ENCODE measurements at regions not wholly inside any gene's neighbourhood (a gene's known extent, or its start where the extent isn't known, plus 50 kb on each side); places are given as distances from the start of the nearest gene placed in this dataset.
"Not testable (repeated sequence)": the region's sequence is repeated elsewhere in the genome, so short reads cannot be mapped to it uniquely, and the experiment has no call there.

DNA sequence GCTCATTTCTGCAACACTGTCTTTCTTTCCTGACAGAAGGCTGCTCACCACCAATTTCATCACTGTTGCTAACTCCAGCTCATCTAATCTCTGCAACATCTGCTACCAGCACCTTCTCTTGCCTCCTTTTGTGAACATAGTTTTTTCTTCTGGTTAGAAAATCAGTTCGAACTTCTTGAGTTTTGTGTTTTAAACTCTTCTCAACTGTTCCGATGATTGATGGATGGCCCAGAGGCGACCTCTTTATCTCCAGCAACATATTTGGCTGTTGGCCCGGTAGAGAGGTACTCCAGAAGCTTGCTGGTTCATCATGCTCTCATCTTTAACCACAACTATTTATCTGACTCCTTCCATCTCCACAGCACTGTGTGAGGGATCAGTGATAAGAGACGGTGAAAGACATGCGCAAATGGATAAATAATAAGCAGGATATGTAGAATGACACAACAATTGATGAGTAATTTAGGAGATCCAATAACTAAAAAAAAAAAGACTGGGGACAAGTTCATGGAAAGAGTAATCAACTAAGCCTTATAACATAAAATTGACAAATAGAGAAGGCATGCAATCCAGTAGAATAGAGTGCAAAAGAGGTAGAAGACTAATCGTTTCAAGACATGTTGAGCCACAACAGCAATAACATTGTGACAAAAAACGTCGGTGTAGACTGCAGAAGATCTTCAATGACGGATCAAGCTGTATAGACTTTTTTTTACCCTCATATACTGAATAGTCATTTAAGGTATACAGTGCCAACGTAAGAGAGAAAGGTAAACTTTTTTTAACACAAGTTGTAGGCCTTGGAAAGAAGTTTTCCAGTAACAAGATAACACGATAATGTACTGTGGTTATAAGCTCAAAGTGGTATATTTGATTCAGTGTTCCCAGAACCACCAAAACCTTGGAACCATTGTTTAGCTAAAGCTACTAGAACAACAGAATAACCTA lies 152.2 kb downstream of the CRPPA start:
- DNase-seq (ENCODE audit: extremely low spot score, insufficient read length, low read depth), result no peak
- no peak for FAIRE-seq

DNA sequence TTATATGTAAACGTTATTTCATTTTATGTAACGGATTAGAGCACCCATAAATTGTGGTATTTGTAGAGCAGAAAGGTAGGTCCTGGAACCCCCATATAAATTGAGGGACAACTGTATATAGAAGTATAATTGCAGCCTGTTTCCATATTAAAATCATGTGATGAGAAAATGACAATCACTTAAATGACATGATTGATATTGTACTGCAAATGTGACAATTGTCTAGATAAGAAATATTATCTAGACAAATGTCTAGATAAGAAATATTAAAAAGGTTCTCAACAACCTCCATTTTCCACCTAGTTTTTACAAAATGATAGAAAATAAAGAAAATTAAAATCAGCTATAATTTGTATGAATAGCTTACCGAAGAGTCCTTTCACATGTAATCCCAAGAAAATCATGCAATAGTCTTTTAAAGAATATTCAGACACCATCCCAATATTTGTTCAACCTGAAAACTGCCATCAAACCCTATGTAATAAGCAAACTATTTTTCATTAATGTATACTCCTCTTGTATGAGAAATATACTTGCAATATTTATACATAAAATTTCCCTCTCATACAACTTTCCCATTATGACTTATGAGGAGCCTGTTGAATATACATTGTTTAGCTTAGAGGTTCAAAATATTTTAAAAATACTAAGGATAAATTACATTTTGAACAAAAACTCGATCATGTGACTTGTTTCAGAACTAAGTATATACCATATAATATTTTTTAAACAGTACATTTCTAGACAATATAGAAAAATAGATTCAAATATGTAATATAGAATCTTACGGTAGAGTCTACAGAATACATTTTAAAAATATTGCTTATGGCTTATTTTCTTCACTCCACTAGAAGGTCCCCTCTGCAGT lies 153.2 kb downstream of the CRPPA start:
- FAIRE-seq (no peak), DNase-seq (ENCODE audit: extremely low spot score, insufficient read length, low read depth) (no peak)

DNA sequence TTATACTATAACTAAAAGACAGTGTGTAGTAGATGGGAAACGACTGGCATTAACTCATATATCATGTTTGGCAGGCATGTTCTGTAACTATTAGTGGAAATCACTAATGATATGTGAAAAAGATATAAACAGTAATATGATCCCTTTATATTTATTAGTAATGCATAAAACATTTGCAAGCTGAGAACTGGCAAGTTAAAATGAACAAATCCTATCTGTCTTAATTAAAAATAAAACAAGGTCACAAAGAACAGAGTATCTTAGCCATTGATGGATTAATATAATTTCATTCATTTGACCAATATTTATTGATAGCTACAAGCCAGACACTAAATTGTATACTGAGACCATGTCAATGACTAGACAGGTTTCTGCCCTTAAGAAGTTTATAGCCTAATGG lies 154.5 kb downstream of the CRPPA start:
- no peak for DNase-seq (ENCODE audit: extremely low spot score, insufficient read length, low read depth)
- no peak for FAIRE-seq

DNA sequence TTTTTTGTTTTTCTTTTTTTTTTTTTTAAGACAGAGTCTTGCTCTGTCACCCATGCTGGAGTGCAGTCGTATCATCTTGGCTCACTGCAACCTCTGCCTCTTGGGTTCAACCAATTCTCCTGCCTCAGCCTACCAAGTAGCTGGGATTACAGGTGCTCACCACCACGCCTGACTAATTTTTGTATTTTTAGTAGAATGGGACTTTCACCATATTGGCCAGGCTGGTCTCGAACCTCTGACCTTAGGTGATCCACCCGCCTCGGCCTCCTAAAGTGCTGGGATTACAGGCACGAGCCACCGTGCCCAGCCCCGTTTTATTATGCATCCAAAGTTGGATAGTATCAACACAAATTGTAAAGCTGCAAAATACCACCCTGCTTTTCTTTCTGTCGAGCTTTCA lies 154.9 kb downstream of the CRPPA start:
- not testable (repeated sequence) for DNase-seq (ENCODE audit: extremely low spot score, insufficient read length, low read depth); FAIRE-seq

DNA sequence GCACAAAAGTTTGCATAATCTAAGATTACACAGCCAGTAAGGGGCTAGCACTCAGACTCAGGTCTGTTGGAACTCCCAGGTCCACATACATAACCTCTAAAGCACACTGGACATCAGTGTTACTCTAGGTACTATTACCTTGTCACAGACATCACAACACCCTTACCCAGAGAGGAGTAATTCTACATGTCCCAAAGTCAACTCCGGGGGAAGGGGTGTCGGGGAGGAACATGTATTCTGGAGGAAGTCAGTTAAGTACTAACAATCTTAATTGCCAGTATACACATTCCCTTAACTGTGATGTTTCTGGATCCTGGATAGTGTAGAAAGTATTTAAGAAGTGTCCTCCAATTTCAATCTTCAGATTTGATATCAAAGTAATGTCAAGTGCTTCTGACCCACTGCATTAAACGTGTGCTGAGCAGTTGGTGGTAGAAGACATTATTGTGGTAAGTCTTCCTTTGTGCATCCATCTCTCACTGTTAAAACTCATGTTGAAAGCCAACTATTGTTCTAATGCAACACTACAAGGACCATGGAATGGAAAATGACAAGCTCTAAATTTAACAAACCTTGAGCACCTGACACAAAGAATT lies 155.4 kb downstream of the CRPPA start:
- FAIRE-seq (no peak), DNase-seq (ENCODE audit: extremely low spot score, insufficient read length, low read depth) (no peak)

DNA sequence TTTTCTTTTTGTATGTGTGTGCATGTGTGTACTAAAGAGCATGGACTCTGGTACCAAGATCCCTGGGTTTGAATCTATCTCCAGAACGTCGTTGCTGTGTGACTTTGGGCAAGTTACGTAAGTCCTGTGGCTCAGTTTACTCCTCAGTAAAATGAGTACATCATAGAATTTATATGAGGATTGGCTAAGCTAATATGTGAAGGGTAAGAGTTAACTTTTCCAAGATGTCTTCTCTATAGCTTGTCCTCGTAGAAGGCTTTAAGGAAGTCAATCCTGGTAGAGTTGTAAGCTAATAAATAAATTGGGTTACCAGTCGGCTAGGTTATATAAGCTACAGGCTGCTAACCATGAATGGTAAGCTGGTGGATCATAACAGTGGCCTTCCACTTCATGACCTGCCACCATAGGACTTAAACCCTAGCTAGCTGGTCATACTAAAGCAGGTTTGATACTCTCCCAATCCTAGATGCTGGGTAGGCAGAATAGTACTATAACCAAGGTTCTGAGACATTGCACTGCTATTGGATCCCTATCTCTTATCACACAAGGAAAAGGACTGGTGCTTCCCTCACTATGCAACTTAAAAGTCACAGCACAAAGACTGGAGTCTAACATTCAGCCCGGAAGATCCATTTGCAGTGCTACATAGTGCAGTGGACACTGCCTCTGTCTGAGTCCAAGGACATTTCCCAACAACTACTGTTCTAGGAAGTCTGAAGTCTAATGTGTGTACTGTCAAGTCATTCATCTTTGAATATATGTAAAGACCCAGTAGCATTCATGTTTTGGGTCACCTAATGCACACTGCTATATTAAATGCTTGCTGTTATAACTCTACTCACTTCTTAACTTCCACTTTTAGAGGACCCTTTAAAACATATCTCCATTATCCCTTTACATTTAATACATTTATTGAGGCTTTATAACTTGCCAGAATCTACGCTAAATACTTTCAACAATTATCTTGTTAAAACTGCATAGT lies 156.2 kb downstream of the CRPPA start:
- DNase-seq (ENCODE audit: extremely low spot score, insufficient read length, low read depth) (no peak), FAIRE-seq (no peak)

DNA sequence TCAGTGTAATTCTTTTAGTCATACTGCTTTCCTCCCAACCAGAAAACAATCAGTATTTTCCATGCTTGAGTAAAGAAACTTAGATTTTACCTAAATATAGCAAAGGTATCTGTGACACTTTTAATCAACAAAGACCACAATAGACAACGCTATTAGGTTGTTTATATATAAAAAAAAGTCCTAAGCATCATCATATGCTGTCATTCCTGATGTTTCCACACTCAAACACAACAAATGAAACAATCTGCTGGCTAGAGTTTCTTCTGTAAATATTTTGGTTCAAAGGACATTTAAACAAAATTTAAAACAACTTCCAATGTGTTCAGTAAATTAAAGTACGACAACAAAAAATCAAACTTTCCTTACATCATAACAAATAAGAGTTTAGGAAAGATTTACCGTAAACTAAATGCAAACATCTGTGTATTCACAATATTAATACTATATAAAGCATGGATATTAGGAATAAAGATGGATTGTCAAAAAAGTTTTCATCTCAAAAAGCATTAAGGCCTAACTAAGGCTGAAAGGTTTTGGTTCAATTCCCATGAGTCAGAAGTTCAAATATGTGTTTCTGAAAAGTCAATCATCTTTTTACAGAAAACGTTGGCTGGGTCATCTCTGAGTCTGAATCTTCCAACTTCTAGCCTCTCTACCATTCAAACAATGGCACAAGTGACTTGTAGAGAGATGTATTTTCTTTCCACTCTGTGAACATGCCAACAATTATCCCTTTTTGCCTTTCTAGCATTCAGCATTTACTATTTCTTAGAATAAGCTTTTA lies 157.1 kb downstream of the CRPPA start:
- FAIRE-seq, result no peak
- no peak for DNase-seq (ENCODE audit: extremely low spot score, insufficient read length, low read depth)

DNA sequence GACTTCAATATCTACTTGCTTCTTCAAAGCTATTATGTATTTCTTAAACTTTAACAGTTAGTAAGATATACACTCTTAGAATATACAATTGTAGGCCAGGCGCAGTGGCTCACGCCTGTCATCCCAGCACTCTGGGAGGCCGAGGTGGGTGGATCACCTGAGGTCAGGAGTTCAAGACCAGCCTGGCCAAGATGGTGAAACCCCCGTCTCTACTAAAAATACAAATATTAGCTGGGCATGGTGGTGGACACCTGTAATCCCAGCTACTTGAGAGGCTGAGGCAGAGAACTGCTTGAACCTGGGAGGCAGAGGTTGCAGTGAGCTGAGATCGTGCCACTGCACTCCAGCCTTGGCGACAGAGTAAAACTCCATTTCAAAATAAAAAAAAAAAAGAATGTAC lies 158.0 kb downstream of the CRPPA start:
- DNase-seq (ENCODE audit: extremely low spot score, insufficient read length, low read depth); FAIRE-seq: not testable (repeated sequence)

DNA sequence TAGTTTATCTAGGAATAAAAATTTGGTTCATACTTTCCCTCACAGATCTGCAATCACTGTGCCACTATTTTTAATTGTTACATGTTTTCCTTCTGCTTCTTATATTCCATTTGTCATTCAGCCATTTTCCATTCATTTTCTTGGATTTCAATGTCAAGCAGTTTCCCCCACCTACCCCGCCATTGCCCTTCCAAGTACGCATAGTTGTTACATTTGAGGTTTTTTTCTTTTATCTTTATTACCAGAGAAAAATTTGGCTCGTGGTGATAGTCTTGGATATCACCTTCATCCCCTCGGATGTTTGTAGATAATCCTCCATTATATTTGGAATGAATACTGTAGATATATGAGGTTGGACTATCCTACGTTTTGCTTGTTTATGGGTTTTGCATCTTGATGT lies 159.7 kb downstream of the CRPPA start:
- FAIRE-seq, result no peak
- no peak for DNase-seq (ENCODE audit: extremely low spot score, insufficient read length, low read depth)

DNA sequence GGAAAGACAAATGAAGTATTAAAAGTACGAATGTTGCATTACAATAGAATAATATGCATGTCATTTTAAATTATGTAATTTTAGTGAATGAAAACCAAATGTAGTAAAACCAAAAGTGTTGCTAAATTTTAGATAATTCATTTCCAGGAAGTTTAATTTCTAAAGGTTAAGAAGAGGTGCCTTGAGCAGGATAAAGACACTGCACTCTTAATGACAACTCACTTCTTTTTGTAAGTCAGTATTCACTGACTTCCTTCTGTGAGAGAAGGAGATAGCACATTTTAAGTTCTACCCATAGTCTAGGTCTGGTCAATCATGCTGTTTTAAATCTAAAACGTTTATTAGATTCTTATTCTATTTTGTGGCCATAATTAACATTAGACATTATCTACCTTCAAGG lies 160.2 kb downstream of the CRPPA start:
- FAIRE-seq (no peak), DNase-seq (ENCODE audit: extremely low spot score, insufficient read length, low read depth) (no peak)

DNA sequence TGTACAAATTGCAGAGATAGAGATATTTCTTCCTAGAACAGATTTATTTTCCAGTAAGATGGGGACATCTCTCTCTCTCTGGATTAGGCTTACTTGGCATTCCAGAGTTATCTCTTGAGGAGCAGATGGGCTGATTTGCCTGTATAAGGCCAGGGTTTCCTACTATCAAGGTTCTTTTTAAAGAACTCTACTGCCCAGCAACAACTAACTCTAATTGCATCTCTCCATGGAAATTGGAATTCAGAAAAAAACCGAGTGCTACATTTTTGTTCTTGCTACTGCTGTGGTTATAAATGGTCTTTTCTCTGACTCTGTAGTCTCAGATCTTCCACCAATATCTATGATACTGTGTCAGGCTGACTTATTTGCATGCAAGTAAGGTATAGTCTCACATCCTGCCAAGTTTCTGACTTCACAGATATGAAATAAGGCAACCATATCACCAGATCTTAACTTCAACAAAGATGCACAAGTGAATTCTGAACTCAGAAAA lies 161.1 kb downstream of the CRPPA start:
- FAIRE-seq, result no peak
- DNase-seq (ENCODE audit: extremely low spot score, insufficient read length, low read depth), result no peak

DNA sequence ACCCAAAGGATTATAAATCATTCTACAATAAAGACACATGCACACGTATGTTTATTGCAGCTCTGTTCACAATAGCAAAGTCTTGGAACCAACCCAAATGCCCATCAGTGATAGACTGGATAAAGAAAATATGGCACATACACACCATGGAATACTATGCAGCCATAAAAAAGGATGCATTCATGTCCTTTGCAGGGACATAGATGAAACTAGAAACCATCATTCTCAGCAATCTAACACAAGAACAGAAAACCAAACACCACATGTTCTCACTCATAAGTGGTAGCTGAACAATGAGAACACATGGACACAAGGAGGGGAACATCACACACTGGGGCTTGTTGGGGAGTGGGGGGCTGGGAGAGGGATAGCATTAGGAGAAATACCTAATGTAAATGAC lies 164.9 kb downstream of the CRPPA start:
- DNase-seq (ENCODE audit: extremely low spot score, insufficient read length, low read depth); FAIRE-seq: not testable (repeated sequence)

DNA sequence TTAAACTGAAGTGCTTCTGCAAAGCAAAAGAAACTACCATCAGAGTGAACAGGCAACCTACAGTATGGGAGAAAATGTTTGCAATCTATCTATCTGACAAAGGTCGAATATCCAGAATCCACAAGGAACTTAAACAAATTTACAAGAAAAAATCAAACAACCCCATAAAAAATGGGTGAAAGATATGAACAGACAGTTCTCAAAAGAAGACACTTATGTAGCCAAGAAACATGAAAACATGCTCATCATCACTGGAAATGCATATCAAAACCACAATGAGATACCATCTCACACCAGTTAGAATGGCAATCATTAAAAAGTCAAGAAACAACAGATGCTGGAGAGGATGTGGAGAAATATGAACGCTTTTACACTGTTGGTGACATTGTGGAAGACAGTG lies 165.4 kb downstream of the CRPPA start:
- not testable (repeated sequence) for FAIRE-seq; DNase-seq (ENCODE audit: extremely low spot score, insufficient read length, low read depth)

DNA sequence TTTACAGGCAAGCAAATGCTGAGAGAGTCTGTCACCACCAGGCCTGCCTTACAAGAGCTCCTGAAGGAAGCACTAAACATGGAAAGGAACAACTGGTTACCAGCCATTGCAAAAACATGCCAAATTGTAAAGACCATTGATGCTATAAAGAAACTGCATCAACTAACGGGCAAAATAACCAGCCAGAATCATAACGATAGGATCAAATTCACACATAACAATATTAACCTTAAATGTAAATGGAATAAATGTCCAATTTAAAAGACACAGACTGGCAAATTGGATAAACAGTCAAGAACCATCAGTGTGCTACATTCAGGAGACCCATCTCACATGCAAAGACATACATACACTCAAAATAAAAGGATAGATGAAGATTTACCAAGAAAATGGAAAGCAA lies 170.7 kb downstream of the CRPPA start:
- DNase-seq (ENCODE audit: extremely low spot score, insufficient read length, low read depth); FAIRE-seq: not testable (repeated sequence)

DNA sequence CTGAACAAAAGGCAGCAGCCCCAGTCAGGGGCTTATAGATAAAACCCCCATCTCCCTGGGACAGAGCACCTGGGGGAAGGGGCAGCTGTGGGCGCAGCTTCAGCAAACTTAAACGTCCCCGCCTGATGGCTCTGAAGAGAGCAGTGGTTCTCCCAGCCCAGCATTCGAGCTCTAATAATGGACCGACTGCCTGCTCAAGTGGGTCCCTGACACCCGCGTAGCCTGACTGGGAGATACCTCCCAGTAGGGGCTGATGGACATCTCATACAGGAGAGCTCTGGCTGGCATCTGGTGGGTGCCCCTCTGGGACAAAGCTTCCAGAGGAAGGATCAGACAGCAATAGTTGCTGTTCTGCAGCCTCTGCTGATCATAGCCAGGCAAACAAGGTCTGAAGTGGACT lies 172.1 kb downstream of the CRPPA start:
- not testable (repeated sequence) for DNase-seq (ENCODE audit: extremely low spot score, insufficient read length, low read depth); FAIRE-seq

DNA sequence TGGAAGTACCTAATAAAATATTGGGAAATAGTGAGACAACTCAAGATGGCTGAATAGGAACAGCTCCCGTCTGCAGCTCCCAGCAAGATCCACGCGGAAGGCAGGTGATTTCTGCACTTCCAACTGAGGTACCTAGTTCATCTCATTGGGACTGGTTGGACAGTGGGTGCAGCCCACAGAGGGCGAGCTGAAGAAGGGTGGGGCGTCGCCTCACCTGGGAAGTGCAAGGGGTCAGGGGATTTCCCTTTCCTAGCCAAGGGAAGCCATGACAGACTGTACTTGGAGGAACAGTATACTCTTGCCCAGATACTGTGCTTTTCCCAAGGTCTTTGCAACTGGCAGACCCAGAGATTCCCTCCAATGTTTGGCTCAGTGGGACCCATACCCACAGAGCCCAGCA lies 172.8 kb downstream of the CRPPA start:
- FAIRE-seq; DNase-seq (ENCODE audit: extremely low spot score, insufficient read length, low read depth): not testable (repeated sequence)

DNA sequence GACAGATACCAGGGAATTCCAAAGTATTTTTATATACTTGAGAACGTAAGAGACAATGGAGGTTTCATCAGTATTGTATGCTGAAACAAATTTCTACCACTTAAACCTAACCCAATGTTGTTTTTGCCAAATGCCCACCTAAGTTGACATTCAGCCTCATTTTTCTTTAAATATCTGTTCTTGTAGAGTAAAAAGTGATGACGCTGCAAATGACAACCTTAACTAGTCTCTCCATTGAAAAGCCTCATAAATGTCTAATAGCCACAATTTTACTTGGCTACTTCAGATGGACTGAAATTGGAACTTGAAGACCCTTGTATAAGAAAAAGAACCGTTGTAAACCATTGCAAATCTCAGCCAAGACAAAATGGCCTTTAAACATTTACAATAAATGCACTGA lies 176.9 kb downstream of the CRPPA start:
- FAIRE-seq (no peak), DNase-seq (ENCODE audit: extremely low spot score, insufficient read length, low read depth) (no peak)

DNA sequence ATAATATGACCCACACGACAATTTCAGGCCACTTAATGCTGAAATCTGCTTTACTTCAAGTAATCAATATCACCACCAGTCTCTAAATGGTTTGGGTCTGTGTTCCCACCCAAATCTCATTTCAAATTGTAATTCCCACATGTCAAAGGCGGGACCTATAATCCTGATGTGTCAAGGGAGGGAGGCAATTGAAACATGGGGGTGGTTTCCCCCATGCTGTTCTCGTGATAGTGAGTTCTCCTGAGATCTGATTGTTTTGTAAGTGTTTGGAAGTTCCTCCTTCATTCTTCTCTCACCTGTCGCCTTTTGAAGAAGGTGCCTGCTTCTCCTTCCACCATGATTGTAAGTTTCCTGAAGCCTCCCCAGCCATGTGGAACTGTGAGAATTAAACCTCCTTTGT lies 178.4 kb downstream of the CRPPA start:
- DNase-seq (ENCODE audit: extremely low spot score, insufficient read length, low read depth) (no peak), FAIRE-seq (no peak)
